ENCODE measurements at regions not wholly inside any gene's neighbourhood (a gene's known extent, or its start where the extent isn't known, plus 50 kb on each side); places are given as distances from the start of the nearest gene placed in this dataset.

- in situ Hi-C loops (cut with MboI; ENCODE audit: low sequenced_read_pairs), result no loop called here
Measured at GRCh38 chr6:40082278-40083043, 148.2 kb upstream of the MOCS1 start.

GRCh38 chr6:40077736-40078135 is 143.5 kb upstream of the MOCS1 start:
- in situ Hi-C loops (cut with MboI; ENCODE audit: low sequenced_read_pairs), result no loop called here

- in situ Hi-C loops (cut with MboI; ENCODE audit: low sequenced_read_pairs), result no loop called here
Measured at GRCh38 chr6:40077315-40077714, 143.1 kb upstream of the MOCS1 start.

- in situ Hi-C loops (cut with MboI; ENCODE audit: low sequenced_read_pairs), result no loop called here
Measured at GRCh38 chr6:40075056-40075590, 140.9 kb upstream of the MOCS1 start.

- in situ Hi-C loops (cut with MboI; ENCODE audit: low sequenced_read_pairs), result no loop called here
Measured at GRCh38 chr6:40074306-40075055, 140.2 kb upstream of the MOCS1 start.

GRCh38 chr6:40066372-40066771 is 132.1 kb upstream of the MOCS1 start:
- in situ Hi-C loops (cut with MboI; ENCODE audit: low sequenced_read_pairs), result no loop called here

GRCh38 chr6:40056865-40057264 is 122.6 kb upstream of the MOCS1 start:
- in situ Hi-C loops (cut with MboI; ENCODE audit: low sequenced_read_pairs), result no loop called here

- in situ Hi-C loops (cut with MboI; ENCODE audit: low sequenced_read_pairs), result no loop called here
Measured at GRCh38 chr6:40054602-40055001, 120.3 kb upstream of the MOCS1 start.

GRCh38 chr6:40054186-40054585 is 119.9 kb upstream of the MOCS1 start:
- in situ Hi-C loops (cut with MboI; ENCODE audit: low sequenced_read_pairs), result no loop called here

GRCh38 chr6:40049128-40049527 is 114.9 kb upstream of the MOCS1 start:
- in situ Hi-C loops (cut with MboI; ENCODE audit: low sequenced_read_pairs), result no loop called here

GRCh38 chr6:40044196-40044595 is 109.9 kb upstream of the MOCS1 start:
- in situ Hi-C loops (cut with MboI; ENCODE audit: low sequenced_read_pairs), result no loop called here

GRCh38 chr6:40042232-40042631 is 108.0 kb upstream of the MOCS1 start:
- in situ Hi-C loops (cut with MboI; ENCODE audit: low sequenced_read_pairs), result no loop called here

- in situ Hi-C loops (cut with MboI; ENCODE audit: low sequenced_read_pairs), result no loop called here
Measured at GRCh38 chr6:40039042-40039441, 104.8 kb upstream of the MOCS1 start.

- in situ Hi-C loops (cut with MboI; ENCODE audit: low sequenced_read_pairs), result no loop called here
Measured at GRCh38 chr6:40038626-40039025, 104.4 kb upstream of the MOCS1 start.

- in situ Hi-C loops (cut with MboI; ENCODE audit: low sequenced_read_pairs), result no loop called here
Measured at GRCh38 chr6:40037271-40037670, 103.0 kb upstream of the MOCS1 start.

GRCh38 chr6:40036186-40036585 is 101.9 kb upstream of the MOCS1 start:
- in situ Hi-C loops (cut with MboI; ENCODE audit: low sequenced_read_pairs), result no loop called here

GRCh38 chr6:40028449-40028848 is 94.2 kb upstream of the MOCS1 start:
- in situ Hi-C loops (cut with MboI; ENCODE audit: low sequenced_read_pairs), result no loop called here

GRCh38 chr6:40022867-40023266 is 88.6 kb upstream of the MOCS1 start:
- in situ Hi-C loops (cut with MboI; ENCODE audit: low sequenced_read_pairs), result no loop called here

- in situ Hi-C loops (cut with MboI; ENCODE audit: low sequenced_read_pairs), result no loop called here
Measured at GRCh38 chr6:40020166-40020565, 85.9 kb upstream of the MOCS1 start.

- in situ Hi-C loops (cut with MboI; ENCODE audit: low sequenced_read_pairs), result no loop called here
Measured at GRCh38 chr6:40015530-40015929, 81.3 kb upstream of the MOCS1 start.

GRCh38 chr6:40011844-40012243 is 77.6 kb upstream of the MOCS1 start:
- in situ Hi-C loops (cut with MboI; ENCODE audit: low sequenced_read_pairs), result no loop called here

- in situ Hi-C loops (cut with MboI; ENCODE audit: low sequenced_read_pairs), result no loop called here
Measured at GRCh38 chr6:40000964-40001515, 66.8 kb upstream of the MOCS1 start.
